Transverse colon (tissue), 4 donors: ENCODE measurements at regions not wholly inside any gene's neighbourhood (a gene's known extent, or its start where the extent isn't known, plus 50 kb on each side); places are given as distances from the start of the nearest gene placed in this dataset.

Source experiments
- CTCF ChIP-seq, 5 experiments: fragments of 200-600 bp in 3 of 5; fragments of 450-650 bp in 2 of 5; sonication (generic) in 3 of 5; IDR thresholded peaks; 1 replicate in 2 of 5; 2 replicates in 3 of 5; pipeline ENCODE4 v1.5.1; 2016 to 2017; ENCODE audit warnings: antibody characterized with exemption in 5 of 5, inconsistent platforms in 3 of 5, mild to moderate bottlenecking in 2 of 5, moderate library complexity in 1 of 5
- EP300 ChIP-seq: sonication (generic); formaldehyde crosslinking; IDR thresholded peaks from one replicate; pipeline ENCODE4 v1.6.1; 2017; ENCODE audit warnings: antibody characterized with exemption, low read depth
- POLR2AphosphoS5 ChIP-seq, 3 donors: sonication (generic); formaldehyde crosslinking; IDR thresholded peaks; one replicate each; pipeline ENCODE4 v1.6.1; 2016; ENCODE audit warnings: antibody characterized with exemption in 3 of 3

- no peak for TF ChIP-seq CTCF (IDR thresholded peaks at IDR 0.05)
- no peak for TF ChIP-seq EP300
- TF ChIP-seq POLR2AphosphoS5 (IDR thresholded peaks at IDR 0.05): no peak
Observed at GRCh38 chr16:55930036-55930435, 54.9 kb upstream of the CES5A start.
